ENCODE measurements at regions not wholly inside any gene's neighbourhood (a gene's known extent, or its start where the extent isn't known, plus 50 kb on each side); places are given as distances from the start of the nearest gene placed in this dataset.

DNA sequence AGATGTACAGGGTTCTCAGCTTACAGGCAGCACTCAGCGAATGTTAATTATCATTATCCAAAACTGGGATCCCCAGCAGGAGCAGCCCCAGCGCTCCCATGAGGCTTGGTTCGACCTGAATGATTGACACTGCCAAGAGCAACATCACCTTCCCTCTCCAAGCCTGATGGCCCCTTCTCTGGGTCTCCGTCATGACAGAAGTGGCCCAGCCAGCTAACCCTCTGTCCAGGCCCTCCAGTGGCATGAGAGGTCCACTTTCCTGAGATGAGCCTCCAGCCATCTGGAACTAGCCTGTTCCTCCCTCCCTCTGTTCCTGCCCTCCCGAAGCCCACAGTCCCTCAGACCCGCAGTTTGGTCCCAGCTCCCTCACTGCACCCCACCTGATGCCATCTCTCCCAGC, 97.0 kb upstream of the RAB6C start:
- no peaks in the 10 kb centered on the region for H3K36me3 ChIP-seq
- ATAC-seq: no peak
- peaks cover 2% of the 10 kb centered on the region for H3K27me3 ChIP-seq
- H3K4me1 ChIP-seq: peaks cover 0 to 9% (median 3%) of the 10 kb centered on the region in 3 donors
- no peak overlapping the region for H3K4me3 ChIP-seq
- H3K27ac ChIP-seq: no peak overlapping the region
- 76 to 100% methylated on average over 3 to 6 of the region's 6 CpGs for WGBS, 2 donors (ENCODE audit: low coverage in 1 of 2)
- no peak for TF ChIP-seq POLR2AphosphoS5 (IDR thresholded peaks at IDR 0.05)
- no peak for TF ChIP-seq EP300 (IDR thresholded peaks at IDR 0.05)
- TF ChIP-seq, protein P1, sequence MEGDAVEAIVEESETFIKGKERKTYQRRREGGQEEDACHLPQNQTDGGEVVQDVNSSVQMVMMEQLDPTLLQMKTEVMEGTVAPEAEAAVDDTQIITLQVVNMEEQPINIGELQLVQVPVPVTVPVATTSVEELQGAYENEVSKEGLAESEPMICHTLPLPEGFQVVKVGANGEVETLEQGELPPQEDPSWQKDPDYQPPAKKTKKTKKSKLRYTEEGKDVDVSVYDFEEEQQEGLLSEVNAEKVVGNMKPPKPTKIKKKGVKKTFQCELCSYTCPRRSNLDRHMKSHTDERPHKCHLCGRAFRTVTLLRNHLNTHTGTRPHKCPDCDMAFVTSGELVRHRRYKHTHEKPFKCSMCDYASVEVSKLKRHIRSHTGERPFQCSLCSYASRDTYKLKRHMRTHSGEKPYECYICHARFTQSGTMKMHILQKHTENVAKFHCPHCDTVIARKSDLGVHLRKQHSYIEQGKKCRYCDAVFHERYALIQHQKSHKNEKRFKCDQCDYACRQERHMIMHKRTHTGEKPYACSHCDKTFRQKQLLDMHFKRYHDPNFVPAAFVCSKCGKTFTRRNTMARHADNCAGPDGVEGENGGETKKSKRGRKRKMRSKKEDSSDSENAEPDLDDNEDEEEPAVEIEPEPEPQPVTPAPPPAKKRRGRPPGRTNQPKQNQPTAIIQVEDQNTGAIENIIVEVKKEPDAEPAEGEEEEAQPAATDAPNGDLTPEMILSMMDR (IDR thresholded peaks at IDR 0.05): no peak
- TF ChIP-seq POLR2A (IDR thresholded peaks at IDR 0.05): no peak
- H3K9me3 ChIP-seq: no peaks in the 10 kb centered on the region

DNA sequence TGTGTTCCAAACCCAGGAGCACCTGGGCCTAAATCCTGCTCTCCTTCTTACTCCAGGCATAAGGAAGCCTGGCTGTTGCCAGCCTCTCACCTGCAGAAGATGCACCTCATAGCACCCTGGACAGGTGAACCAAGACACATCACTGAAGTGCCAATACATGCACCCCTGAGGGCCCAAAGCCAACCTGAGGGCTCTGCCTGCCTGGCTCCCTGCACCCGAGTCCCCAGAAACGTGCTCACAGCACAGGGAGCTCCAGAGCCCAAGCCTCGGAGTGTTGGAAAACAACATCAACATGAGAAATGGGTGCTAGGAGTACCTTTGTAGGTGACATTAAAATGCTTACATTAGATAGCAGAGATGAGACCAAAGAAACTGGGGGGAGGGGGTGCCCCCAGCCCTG, 96.3 kb upstream of the RAB6C start:
- no peak for TF ChIP-seq POLR2AphosphoS5 (IDR thresholded peaks at IDR 0.05)
- TF ChIP-seq, protein P1 (IDR thresholded peaks at IDR 0.05): no peak
- no peak for TF ChIP-seq POLR2A (IDR thresholded peaks at IDR 0.05)
- TF ChIP-seq EP300 (IDR thresholded peaks at IDR 0.05): no peak
- Histone ChIP-seq H3K27ac (no peak overlapping the region), H3K36me3 (no peaks in the 10 kb centered on the region), H3K27me3 (peaks cover 8% of the 10 kb centered on the region), H3K4me1 (peaks cover 0 to 5% (median under 1%) of the 10 kb centered on the region in 3 donors), H3K9me3 (no peaks in the 10 kb centered on the region), H3K4me3 (no peak overlapping the region)
- WGBS, 2 donors (ENCODE audit: low coverage in 1 of 2): 78% methylated on average over 3 of the region's 3 CpGs; no CpG with 5 or more reads in 1 of the 2 donors
- ATAC-seq: no peak

GRCh38 chr2:129884221-129884786, 95.2 kb upstream of the RAB6C start:
- no peak overlapping the region for H3K27ac ChIP-seq
- no peaks in the 10 kb centered on the region for H3K4me1 ChIP-seq
- ATAC-seq: no peak
- WGBS, 2 donors (ENCODE audit: low coverage in 1 of 2): 82% methylated on average over 3 of the region's 4 CpGs; no CpG with 5 or more reads in 1 of the 2 donors
- TF ChIP-seq POLR2A (IDR thresholded peaks at IDR 0.05) (no peak), POLR2AphosphoS5 (IDR thresholded peaks at IDR 0.05) (no peak), EP300 (IDR thresholded peaks at IDR 0.05) (no peak)
- TF ChIP-seq, protein P1 (IDR thresholded peaks at IDR 0.05): no peak
- no peaks in the 10 kb centered on the region for H3K36me3 ChIP-seq
- H3K9me3 ChIP-seq: no peaks in the 10 kb centered on the region
- H3K4me3 ChIP-seq: no peak overlapping the region
- peaks cover 8% of the 10 kb centered on the region for H3K27me3 ChIP-seq

DNA sequence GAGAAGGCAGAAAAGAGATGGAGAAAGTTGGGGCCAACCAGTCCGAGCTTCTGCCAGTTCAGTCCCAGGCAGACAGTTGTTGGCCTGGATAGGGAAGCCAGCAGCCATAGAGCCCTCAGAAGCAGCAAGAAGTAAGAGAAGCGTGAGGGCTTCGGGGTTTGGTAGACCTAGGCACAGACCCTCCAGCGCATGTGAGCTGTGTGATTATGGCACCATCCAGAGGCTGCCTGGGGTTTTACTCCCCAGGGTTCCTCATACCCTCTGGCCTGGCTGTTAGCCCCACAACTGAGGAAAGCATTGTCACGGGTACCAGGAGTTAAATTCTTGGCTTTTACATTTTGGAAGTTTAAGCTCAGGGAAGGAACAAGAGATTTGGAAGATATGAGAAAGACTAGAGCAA, 93.7 kb upstream of the RAB6C start:
- H3K27ac ChIP-seq: no peak overlapping the region
- H3K9me3 ChIP-seq: no peaks in the 10 kb centered on the region
- no peak overlapping the region for H3K4me3 ChIP-seq
- H3K27me3 ChIP-seq: peaks cover 9% of the 10 kb centered on the region
- no peaks in the 10 kb centered on the region for H3K36me3 ChIP-seq
- no peaks in the 10 kb centered on the region for H3K4me1 ChIP-seq
- no peak for ATAC-seq
- no peak for TF ChIP-seq EP300 (IDR thresholded peaks at IDR 0.05)
- TF ChIP-seq, protein P1 (IDR thresholded peaks at IDR 0.05): peak in 1 of 4 experiments; percentile 13
- 38 to 68% methylated on average over 2 to 4 of the region's 5 CpGs for WGBS, 2 donors (ENCODE audit: low coverage in 1 of 2)

- Histone ChIP-seq H3K36me3 (no peaks in the 10 kb centered on the region), H3K4me1 (no peaks in the 10 kb centered on the region), H3K4me3 (no peak overlapping the region), H3K27me3 (peaks cover 28% of the 10 kb centered on the region), H3K9me3 (no peaks in the 10 kb centered on the region), H3K27ac (no peak overlapping the region)
- 59% methylated on average over 2 of the region's 3 CpGs; no CpG with 5 or more reads in 1 of the 2 donors for WGBS, 2 donors (ENCODE audit: low coverage in 1 of 2)
- TF ChIP-seq EP300 (IDR thresholded peaks at IDR 0.05) (no peak), POLR2A (IDR thresholded peaks at IDR 0.05) (no peak), POLR2AphosphoS5 (IDR thresholded peaks at IDR 0.05) (no peak)
- TF ChIP-seq, protein P1 (IDR thresholded peaks at IDR 0.05): no peak
- no peak for ATAC-seq
Observed at GRCh38 chr2:129887688-129888266, 91.7 kb upstream of the RAB6C start.

Data from gastroesophageal sphincter (tissue), 4 donors.